Stimulated activated CD4-positive, alpha-beta T cell treated with anti-CD3 and anti-CD28 coated beads, TNF-alpha, amount 100 ng/mL, for 48 hours (primary cell): ENCODE measurements at regions not wholly inside any gene's neighbourhood (a gene's known extent, or its start where the extent isn't known, plus 50 kb on each side); places are given as distances from the start of the nearest gene placed in this dataset.
"Not testable (repeated sequence)": the region's sequence is repeated elsewhere in the genome, so short reads cannot be mapped to it uniquely, and the experiment has no call there.

Experiments
- DNase-seq, 3 donors: peaks; one replicate each; pipeline ENCODE4 v3.0.0-alpha.2; 2020; ENCODE audit warnings: low read depth in 3 of 3

GRCh38 chr4:82077471-82077995, 296.3 kb downstream of the HNRNPD start:
- not testable (repeated sequence) for DNase-seq

GRCh38 chr4:82076809-82077208, 297.0 kb downstream of the HNRNPD start:
- no peak for DNase-seq

- DNase-seq, result no peak
Measured at GRCh38 chr4:82076359-82076758, 297.4 kb downstream of the HNRNPD start.

- no peak for DNase-seq
Measured at GRCh38 chr4:82071951-82072350, 301.8 kb downstream of the HNRNPD start.

- DNase-seq, result no peak
Measured at GRCh38 chr4:82069883-82070638, 303.7 kb downstream of the HNRNPD start.

- DNase-seq, result no peak
Measured at GRCh38 chr4:82063017-82063416, 310.8 kb downstream of the HNRNPD start.

GRCh38 chr4:82057990-82058544, 315.7 kb downstream of the HNRNPD start:
- no peak for DNase-seq

GRCh38 chr4:82055156-82055555, 318.6 kb downstream of the HNRNPD start:
- no peak for DNase-seq

- DNase-seq, result no peak
Measured at GRCh38 chr4:82053396-82053795, 320.4 kb downstream of the HNRNPD start.

- DNase-seq, result no peak
Measured at GRCh38 chr4:82050796-82051195, 323.0 kb downstream of the HNRNPD start.

- DNase-seq, result no peak
Measured at GRCh38 chr4:82049294-82049693, 324.5 kb downstream of the HNRNPD start.

GRCh38 chr4:82047731-82048130, 326.1 kb downstream of the HNRNPD start:
- no peak for DNase-seq

GRCh38 chr4:82046796-82047195, 327.0 kb downstream of the HNRNPD start:
- DNase-seq, result no peak

GRCh38 chr4:82045267-82045666, 328.5 kb downstream of the HNRNPD start:
- no peak for DNase-seq

GRCh38 chr4:82044141-82044993, 329.4 kb downstream of the HNRNPD start:
- DNase-seq, result no peak

GRCh38 chr4:82043809-82044137, 330.0 kb downstream of the HNRNPD start:
- DNase-seq, result no peak

GRCh38 chr4:82043081-82043808, 330.5 kb downstream of the HNRNPD start:
- no peak for DNase-seq

- DNase-seq, result no peak
Measured at GRCh38 chr4:82042042-82042441, 331.7 kb downstream of the HNRNPD start.

GRCh38 chr4:82038936-82039335, 334.9 kb downstream of the HNRNPD start:
- DNase-seq, result no peak

GRCh38 chr4:82036181-82036580, 337.6 kb downstream of the HNRNPD start:
- no peak for DNase-seq

GRCh38 chr4:82034878-82035277, 338.9 kb downstream of the HNRNPD start:
- DNase-seq, result no peak

- DNase-seq, result no peak
Measured at GRCh38 chr4:82033862-82034261, 339.9 kb downstream of the HNRNPD start.
